GM23338 (cell line): ENCODE measurements at regions not wholly inside any gene's neighbourhood (a gene's known extent, or its start where the extent isn't known, plus 50 kb on each side); places are given as distances from the start of the nearest gene placed in this dataset.

ENCODE experiments used
- ATAC-seq: fragments of 200-7000 bp; cut with Tn5 transposase; 3 replicates; pipeline ENCODE4 v1.9.1; 2020
- DNase-seq: peaks from one replicate; pipeline ENCODE4 v3.0.0-alpha.2; 2015; ENCODE audit warnings: low spot score
- H2AFZ ChIP-seq: fragments of 200-600 bp; sonication (generic); 2 replicates; pipeline ENCODE4 v1.8.0; 2016; ENCODE audit warnings: antibody characterized with exemption, mild to moderate bottlenecking, moderate library complexity
- H3F3A ChIP-seq: fragments of 200-600 bp; sonication (generic); replicated peaks from 2 replicates; pipeline ENCODE4 v1.8.0; 2017; ENCODE audit warnings: antibody characterized with exemption, mixed run types, low read depth
- H3K27ac ChIP-seq: fragments of 200-600 bp; sonication (generic); 2 replicates; pipeline ENCODE4 v1.6.1; 2016; ENCODE audit warnings: low read depth
- H3K27me3 ChIP-seq: fragments of 200-600 bp; sonication (generic); 2 replicates; pipeline ENCODE4 v1.8.0; 2016; ENCODE audit warnings: mild to moderate bottlenecking, mixed run types, moderate library complexity; ENCODE audit not compliant: insufficient read depth
- H3K36me3 ChIP-seq: fragments of 200-600 bp; sonication (generic); 2 replicates; pipeline ENCODE4 v1.8.0; 2016; ENCODE audit warnings: mild to moderate bottlenecking; ENCODE audit not compliant: insufficient read depth
- H3K4me1 ChIP-seq: fragments of 200-600 bp; sonication (generic); 2 replicates; pipeline ENCODE4 v1.8.0; 2016; ENCODE audit warnings: mild to moderate bottlenecking, moderate library complexity; ENCODE audit not compliant: insufficient read depth
- H3K4me2 ChIP-seq: fragments of 200-600 bp; sonication (generic); 2 replicates; pipeline ENCODE4 v1.7.1; 2017; ENCODE audit warnings: mixed run types
- H3K4me3 ChIP-seq: fragments of 200-600 bp; sonication (generic); 2 replicates; pipeline ENCODE4 v1.6.1; 2016; ENCODE audit warnings: mixed run types
- H3K79me2 ChIP-seq: fragments of 200-600 bp; sonication (generic); replicated peaks from 2 replicates; pipeline ENCODE4 v1.8.0; 2017; ENCODE audit warnings: mild to moderate bottlenecking; ENCODE audit not compliant: insufficient read depth
- H3K9me2 ChIP-seq: fragments of 200-600 bp; sonication (generic); 2 replicates; pipeline ENCODE4 v1.8.0; 2017; ENCODE audit not compliant: insufficient read depth
- H4K20me1 ChIP-seq: fragments of 200-600 bp; sonication (generic); replicated peaks from 2 replicates; pipeline ENCODE4 v1.8.0; 2017; ENCODE audit warnings: mild to moderate bottlenecking; ENCODE audit not compliant: insufficient read depth
- H3K27ac Mint-ChIP-seq: 2 replicates; pipeline ENCODE4 v1.8.0; 2020; ENCODE audit warnings: inconsistent platforms, mild to moderate bottlenecking, moderate library complexity, mixed read lengths
- H3K27me3 Mint-ChIP-seq: 3 replicates; pipeline ENCODE4 v1.8.0; 2022; ENCODE audit warnings: low read depth, mild to moderate bottlenecking, moderate library complexity, mixed read lengths, inconsistent platforms; ENCODE audit not compliant: insufficient read depth, poor library complexity
- H3K36me3 Mint-ChIP-seq: 3 replicates; pipeline ENCODE4 v1.8.0; 2021; ENCODE audit warnings: low read depth, mild to moderate bottlenecking, inconsistent platforms, moderate library complexity, mixed read lengths
- H3K4me1 Mint-ChIP-seq: 3 replicates; pipeline ENCODE4 v1.8.0; 2020; ENCODE audit warnings: mild to moderate bottlenecking, inconsistent platforms, mixed read lengths
- H3K4me3 Mint-ChIP-seq: 3 replicates; pipeline ENCODE4 v1.8.0; 2021; ENCODE audit warnings: moderate library complexity, mild to moderate bottlenecking, inconsistent platforms, mixed read lengths
- H3K9me3 Mint-ChIP-seq: 3 replicates; pipeline ENCODE4 v1.8.0; 2020; ENCODE audit warnings: moderate library complexity, mild to moderate bottlenecking, inconsistent platforms, mixed read lengths
- CREB1 ChIP-seq: fragments of 250-450 bp; sonication (Bioruptor Pico); IDR thresholded peaks from 2 replicates; pipeline ENCODE4 v1.5.0; 2020; ENCODE audit warnings: low read depth, mild to moderate bottlenecking, moderate library complexity
- EZH2 ChIP-seq: fragments of 200-600 bp; sonication (generic); IDR thresholded peaks from one replicate; pipeline ENCODE4 v1.8.0; 2017; ENCODE audit warnings: antibody characterized with exemption, mild to moderate bottlenecking, low read depth; ENCODE audit not compliant: unreplicated experiment
- EZH2phosphoT487 ChIP-seq: fragments of 200-600 bp; sonication (generic); IDR thresholded peaks from one replicate; pipeline ENCODE4 v1.8.1; 2018; ENCODE audit warnings: antibody characterized with exemption; ENCODE audit not compliant: unreplicated experiment
- JUNB ChIP-seq: IDR thresholded peaks from one replicate; pipeline ENCODE4 v1.6.1; 2016; ENCODE audit warnings: antibody characterized with exemption; ENCODE audit not compliant: unreplicated experiment
- NANOG ChIP-seq: IDR thresholded peaks from 2 replicates; pipeline ENCODE4 v1.6.1; 2016; ENCODE audit warnings: antibody characterized with exemption, borderline replicate concordance
- POLR2AphosphoS5 ChIP-seq: IDR thresholded peaks from 2 replicates; pipeline ENCODE4 v1.6.1; 2016; ENCODE audit warnings: antibody characterized with exemption, low read depth
- STAT1 ChIP-seq: IDR thresholded peaks from one replicate; pipeline ENCODE4 v1.6.1; 2016; ENCODE audit warnings: antibody characterized with exemption; ENCODE audit not compliant: unreplicated experiment
- ZNF114 ChIP-seq: fragments of 250-450 bp; sonication (Bioruptor Pico); IDR thresholded peaks from 2 replicates; pipeline ENCODE4 v1.5.0; 2020; ENCODE audit warnings: mild to moderate bottlenecking, moderate library complexity
- ZNF331 ChIP-seq: fragments of 250-450 bp; sonication (Bioruptor Pico); IDR thresholded peaks from 2 replicates; pipeline ENCODE4 v1.5.0; 2020; ENCODE audit warnings: low read depth, mild to moderate bottlenecking, moderate library complexity
- TF ChIP-seq, protein P1 (sequence below): IDR thresholded peaks from one replicate; pipeline ENCODE4 v1.6.1; 2018; ENCODE audit warnings: antibody characterized with exemption; ENCODE audit not compliant: unreplicated experiment
- TF ChIP-seq, protein P2 (sequence below), 2 experiments: fragments of 200-600 bp in 1 of 2; sonication (generic) in 1 of 2; conservative IDR thresholded peaks; 2 replicates each; pipeline versions ENCODE4 v1.5.1 to v1.6.1; 2016 to 2017; ENCODE audit warnings: antibody characterized with exemption in 2 of 2, low read depth in 2 of 2, mild to moderate bottlenecking in 2 of 2, moderate library complexity in 1 of 2
- TF ChIP-seq, protein P3 (sequence below): IDR thresholded peaks from 2 replicates; pipeline ENCODE4 v1.6.1; 2016; ENCODE audit warnings: antibody characterized with exemption
- TF ChIP-seq, protein P4 (sequence below): fragments of 250-450 bp; sonication (Bioruptor Pico); IDR thresholded peaks from 2 replicates; pipeline ENCODE4 v1.5.0; 2020; ENCODE audit warnings: mild to moderate bottlenecking, moderate library complexity

DNA sequence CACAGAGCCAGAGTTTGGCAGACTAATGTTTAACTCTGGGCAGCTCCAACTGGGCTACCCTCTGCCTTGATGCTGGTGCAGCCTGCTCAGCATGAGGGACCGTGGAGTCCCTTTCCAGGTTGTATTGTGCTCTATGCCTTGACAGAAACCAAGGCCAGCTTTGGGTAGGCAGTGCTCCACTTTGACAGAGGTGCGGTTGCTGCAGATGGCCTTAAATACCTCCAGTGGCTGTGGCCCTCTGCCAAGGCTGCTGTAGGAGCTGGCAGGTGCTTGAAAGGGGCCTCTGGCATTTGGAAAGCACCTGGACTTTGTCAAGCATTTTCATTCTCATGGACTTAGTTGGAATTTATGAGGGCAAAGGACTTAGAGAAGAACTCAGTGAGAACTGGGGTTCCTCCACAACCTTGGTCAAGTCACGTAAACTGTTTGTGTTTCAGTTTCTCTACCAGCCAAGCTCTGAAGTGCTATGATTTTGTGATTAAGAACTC, 249.7 kb upstream of the ZNF462 start:
- H3K4me2 ChIP-seq = no peak overlapping the region
- H3K27me3 ChIP-seq = no peaks in the 10 kb centered on the region
- Mint-ChIP-seq H3K9me3 (no peaks in the 10 kb centered on the region), H3K27me3 (no peaks in the 10 kb centered on the region), H3K4me1 (peaks cover 18% of the 10 kb centered on the region), H3K4me3 (no peak overlapping the region), H3K36me3 (no peaks in the 10 kb centered on the region; the same call in 2 of the 3 replicates), H3K27ac (no peak overlapping the region)
- no peaks in the 10 kb centered on the region for H4K20me1 ChIP-seq
- H3K79me2 ChIP-seq = no peaks in the 10 kb centered on the region
- ATAC-seq = no peak
- no peak overlapping the region for H3K4me3 ChIP-seq
- TF ChIP-seq EZH2 (no peak), CREB1 (CRISPR knock-in tag) (no peak), STAT1 (no peak), NANOG (no peak), JUNB (no peak), ZNF114 (CRISPR knock-in tag) (no peak), EZH2phosphoT487 (no peak), ZNF331 (no peak), POLR2AphosphoS5 (no peak)
- TF ChIP-seq, protein P1, sequence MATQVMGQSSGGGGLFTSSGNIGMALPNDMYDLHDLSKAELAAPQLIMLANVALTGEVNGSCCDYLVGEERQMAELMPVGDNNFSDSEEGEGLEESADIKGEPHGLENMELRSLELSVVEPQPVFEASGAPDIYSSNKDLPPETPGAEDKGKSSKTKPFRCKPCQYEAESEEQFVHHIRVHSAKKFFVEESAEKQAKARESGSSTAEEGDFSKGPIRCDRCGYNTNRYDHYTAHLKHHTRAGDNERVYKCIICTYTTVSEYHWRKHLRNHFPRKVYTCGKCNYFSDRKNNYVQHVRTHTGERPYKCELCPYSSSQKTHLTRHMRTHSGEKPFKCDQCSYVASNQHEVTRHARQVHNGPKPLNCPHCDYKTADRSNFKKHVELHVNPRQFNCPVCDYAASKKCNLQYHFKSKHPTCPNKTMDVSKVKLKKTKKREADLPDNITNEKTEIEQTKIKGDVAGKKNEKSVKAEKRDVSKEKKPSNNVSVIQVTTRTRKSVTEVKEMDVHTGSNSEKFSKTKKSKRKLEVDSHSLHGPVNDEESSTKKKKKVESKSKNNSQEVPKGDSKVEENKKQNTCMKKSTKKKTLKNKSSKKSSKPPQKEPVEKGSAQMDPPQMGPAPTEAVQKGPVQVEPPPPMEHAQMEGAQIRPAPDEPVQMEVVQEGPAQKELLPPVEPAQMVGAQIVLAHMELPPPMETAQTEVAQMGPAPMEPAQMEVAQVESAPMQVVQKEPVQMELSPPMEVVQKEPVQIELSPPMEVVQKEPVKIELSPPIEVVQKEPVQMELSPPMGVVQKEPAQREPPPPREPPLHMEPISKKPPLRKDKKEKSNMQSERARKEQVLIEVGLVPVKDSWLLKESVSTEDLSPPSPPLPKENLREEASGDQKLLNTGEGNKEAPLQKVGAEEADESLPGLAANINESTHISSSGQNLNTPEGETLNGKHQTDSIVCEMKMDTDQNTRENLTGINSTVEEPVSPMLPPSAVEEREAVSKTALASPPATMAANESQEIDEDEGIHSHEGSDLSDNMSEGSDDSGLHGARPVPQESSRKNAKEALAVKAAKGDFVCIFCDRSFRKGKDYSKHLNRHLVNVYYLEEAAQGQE = no peak
- TF ChIP-seq, protein P2, sequence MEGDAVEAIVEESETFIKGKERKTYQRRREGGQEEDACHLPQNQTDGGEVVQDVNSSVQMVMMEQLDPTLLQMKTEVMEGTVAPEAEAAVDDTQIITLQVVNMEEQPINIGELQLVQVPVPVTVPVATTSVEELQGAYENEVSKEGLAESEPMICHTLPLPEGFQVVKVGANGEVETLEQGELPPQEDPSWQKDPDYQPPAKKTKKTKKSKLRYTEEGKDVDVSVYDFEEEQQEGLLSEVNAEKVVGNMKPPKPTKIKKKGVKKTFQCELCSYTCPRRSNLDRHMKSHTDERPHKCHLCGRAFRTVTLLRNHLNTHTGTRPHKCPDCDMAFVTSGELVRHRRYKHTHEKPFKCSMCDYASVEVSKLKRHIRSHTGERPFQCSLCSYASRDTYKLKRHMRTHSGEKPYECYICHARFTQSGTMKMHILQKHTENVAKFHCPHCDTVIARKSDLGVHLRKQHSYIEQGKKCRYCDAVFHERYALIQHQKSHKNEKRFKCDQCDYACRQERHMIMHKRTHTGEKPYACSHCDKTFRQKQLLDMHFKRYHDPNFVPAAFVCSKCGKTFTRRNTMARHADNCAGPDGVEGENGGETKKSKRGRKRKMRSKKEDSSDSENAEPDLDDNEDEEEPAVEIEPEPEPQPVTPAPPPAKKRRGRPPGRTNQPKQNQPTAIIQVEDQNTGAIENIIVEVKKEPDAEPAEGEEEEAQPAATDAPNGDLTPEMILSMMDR (conservative IDR thresholded peaks at IDR 0.05; ENCODE audit: low read depth in 2 of 2) = no peak
- TF ChIP-seq, protein P3, sequence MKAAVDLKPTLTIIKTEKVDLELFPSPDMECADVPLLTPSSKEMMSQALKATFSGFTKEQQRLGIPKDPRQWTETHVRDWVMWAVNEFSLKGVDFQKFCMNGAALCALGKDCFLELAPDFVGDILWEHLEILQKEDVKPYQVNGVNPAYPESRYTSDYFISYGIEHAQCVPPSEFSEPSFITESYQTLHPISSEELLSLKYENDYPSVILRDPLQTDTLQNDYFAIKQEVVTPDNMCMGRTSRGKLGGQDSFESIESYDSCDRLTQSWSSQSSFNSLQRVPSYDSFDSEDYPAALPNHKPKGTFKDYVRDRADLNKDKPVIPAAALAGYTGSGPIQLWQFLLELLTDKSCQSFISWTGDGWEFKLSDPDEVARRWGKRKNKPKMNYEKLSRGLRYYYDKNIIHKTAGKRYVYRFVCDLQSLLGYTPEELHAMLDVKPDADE = no peak
- TF ChIP-seq, protein P4, sequence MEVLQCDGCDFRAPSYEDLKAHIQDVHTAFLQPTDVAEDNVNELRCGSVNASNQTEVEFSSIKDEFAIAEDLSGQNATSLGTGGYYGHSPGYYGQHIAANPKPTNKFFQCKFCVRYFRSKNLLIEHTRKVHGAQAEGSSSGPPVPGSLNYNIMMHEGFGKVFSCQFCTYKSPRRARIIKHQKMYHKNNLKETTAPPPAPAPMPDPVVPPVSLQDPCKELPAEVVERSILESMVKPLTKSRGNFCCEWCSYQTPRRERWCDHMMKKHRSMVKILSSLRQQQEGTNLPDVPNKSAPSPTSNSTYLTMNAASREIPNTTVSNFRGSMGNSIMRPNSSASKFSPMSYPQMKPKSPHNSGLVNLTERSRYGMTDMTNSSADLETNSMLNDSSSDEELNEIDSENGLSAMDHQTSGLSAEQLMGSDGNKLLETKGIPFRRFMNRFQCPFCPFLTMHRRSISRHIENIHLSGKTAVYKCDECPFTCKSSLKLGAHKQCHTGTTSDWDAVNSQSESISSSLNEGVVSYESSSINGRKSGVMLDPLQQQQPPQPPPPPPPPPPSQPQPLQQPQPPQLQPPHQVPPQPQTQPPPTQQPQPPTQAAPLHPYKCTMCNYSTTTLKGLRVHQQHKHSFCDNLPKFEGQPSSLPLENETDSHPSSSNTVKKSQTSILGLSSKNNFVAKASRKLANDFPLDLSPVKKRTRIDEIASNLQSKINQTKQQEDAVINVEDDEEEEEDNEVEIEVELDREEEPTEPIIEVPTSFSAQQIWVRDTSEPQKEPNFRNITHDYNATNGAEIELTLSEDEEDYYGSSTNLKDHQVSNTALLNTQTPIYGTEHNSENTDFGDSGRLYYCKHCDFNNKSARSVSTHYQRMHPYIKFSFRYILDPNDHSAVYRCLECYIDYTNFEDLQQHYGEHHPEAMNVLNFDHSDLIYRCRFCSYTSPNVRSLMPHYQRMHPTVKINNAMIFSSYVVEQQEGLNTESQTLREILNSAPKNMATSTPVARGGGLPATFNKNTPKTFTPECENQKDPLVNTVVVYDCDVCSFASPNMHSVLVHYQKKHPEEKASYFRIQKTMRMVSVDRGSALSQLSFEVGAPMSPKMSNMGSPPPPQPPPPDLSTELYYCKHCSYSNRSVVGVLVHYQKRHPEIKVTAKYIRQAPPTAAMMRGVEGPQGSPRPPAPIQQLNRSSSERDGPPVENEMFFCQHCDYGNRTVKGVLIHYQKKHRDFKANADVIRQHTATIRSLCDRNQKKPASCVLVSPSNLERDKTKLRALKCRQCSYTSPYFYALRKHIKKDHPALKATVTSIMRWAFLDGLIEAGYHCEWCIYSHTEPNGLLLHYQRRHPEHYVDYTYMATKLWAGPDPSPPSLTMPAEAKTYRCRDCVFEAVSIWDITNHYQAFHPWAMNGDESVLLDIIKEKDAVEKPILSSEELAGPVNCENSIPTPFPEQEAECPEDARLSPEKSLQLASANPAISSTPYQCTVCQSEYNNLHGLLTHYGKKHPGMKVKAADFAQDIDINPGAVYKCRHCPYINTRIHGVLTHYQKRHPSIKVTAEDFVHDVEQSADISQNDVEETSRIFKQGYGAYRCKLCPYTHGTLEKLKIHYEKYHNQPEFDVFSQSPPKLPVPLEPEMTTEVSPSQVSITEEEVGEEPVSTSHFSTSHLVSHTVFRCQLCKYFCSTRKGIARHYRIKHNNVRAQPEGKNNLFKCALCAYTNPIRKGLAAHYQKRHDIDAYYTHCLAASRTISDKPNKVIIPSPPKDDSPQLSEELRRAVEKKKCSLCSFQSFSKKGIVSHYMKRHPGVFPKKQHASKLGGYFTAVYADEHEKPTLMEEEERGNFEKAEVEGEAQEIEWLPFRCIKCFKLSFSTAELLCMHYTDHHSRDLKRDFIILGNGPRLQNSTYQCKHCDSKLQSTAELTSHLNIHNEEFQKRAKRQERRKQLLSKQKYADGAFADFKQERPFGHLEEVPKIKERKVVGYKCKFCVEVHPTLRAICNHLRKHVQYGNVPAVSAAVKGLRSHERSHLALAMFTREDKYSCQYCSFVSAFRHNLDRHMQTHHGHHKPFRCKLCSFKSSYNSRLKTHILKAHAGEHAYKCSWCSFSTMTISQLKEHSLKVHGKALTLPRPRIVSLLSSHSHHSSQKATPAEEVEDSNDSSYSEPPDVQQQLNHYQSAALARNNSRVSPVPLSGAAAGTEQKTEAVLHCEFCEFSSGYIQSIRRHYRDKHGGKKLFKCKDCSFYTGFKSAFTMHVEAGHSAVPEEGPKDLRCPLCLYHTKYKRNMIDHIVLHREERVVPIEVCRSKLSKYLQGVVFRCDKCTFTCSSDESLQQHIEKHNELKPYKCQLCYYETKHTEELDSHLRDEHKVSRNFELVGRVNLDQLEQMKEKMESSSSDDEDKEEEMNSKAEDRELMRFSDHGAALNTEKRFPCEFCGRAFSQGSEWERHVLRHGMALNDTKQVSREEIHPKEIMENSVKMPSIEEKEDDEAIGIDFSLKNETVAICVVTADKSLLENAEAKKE (CRISPR knock-in tag) = no peak
- DNase-seq = no peak
- H3K36me3 ChIP-seq = no peaks in the 10 kb centered on the region
- H3F3A ChIP-seq = no peaks in the 10 kb centered on the region
- peaks cover 9% of the 10 kb centered on the region; the same call in 1 of the 2 replicates for H3K4me1 ChIP-seq
- no peak overlapping the region for H2AFZ ChIP-seq
- no peaks in the 10 kb centered on the region for H3K9me2 ChIP-seq
- no peak overlapping the region for H3K27ac ChIP-seq
